Keratinocyte (primary cell): ENCODE measurements at regions not wholly inside any gene's neighbourhood (a gene's known extent, or its start where the extent isn't known, plus 50 kb on each side); places are given as distances from the start of the nearest gene placed in this dataset.

Experiments
- CTCF ChIP-seq, 3 experiments: IDR thresholded peaks in 1 of 3; conservative IDR thresholded peaks in 1 of 3; optimal IDR thresholded peaks in 1 of 3; 2 replicates in 2 of 3; 3 replicates in 1 of 3; pipeline versions ENCODE3 to v1.5.1; 2011; ENCODE audit warnings: low read length in 3 of 3, mild to moderate bottlenecking in 3 of 3, moderate library complexity in 2 of 3, control low read depth in 1 of 3, inconsistent platforms in 1 of 3; ENCODE audit not compliant: insufficient read depth in 2 of 3; ENCODE audit errors: extremely low read depth in 1 of 3
- EZH2 ChIP-seq: IDR thresholded peaks from one replicate; pipeline ENCODE4 v1.6.1; 2012; ENCODE audit warnings: inconsistent platforms, mild to moderate bottlenecking, low read length, moderate library complexity

DNA sequence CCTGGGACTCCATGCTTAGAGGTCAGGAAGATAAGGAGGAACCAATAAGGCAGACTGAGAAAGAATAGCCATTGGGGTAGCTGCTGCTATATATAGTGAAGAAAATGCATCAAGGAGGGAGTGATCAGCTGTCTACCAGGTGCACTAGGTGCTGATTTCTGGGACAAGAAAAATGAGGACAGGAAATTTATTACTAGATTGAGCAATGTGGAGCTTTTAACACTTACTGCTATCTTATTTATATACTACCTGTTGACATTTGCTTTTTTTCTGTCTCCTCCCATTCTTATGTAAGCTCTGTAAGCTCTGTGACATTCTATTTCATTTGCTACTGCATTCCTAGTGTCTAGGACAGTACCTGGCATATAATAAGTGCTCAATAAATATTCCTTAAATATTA lies 53.7 kb upstream of the DHX40 start:
- no peak for TF ChIP-seq CTCF (optimal IDR thresholded peaks at IDR 0.05 in 1 of 3, IDR thresholded peaks at IDR 0.05 in 1 of 3, conservative IDR thresholded peaks at IDR 0.05 in 1 of 3; ENCODE audit: extremely low read depth in 1 of 3, insufficient read depth in 2 of 3, low read length in 3 of 3)
- TF ChIP-seq EZH2, result no peak
